HG02870 (cell line): ENCODE measurements at regions not wholly inside any gene's neighbourhood (a gene's known extent, or its start where the extent isn't known, plus 50 kb on each side); places are given as distances from the start of the nearest gene placed in this dataset.
A peak's percentile ranks its signal among the peaks of the same experiment; 100 is the strongest.

ENCODE experiments used
- ATAC-seq: cut with Tn5 transposase; IDR thresholded peaks from one replicate; pipeline ENCODE4 v1.9.1; 2021; ENCODE audit warnings: mild to moderate bottlenecking, moderate library complexity; ENCODE audit not compliant: unreplicated experiment

- ATAC-seq = no peak
These were observed 136.2 kb upstream of the KCNH7 start for GRCh38 chr2:162974771-162975170.

- peak; percentile 62 for ATAC-seq
These were observed 133.8 kb upstream of the KCNH7 start for GRCh38 chr2:162972383-162972782.

GRCh38 chr2:162968306-162968705, 129.7 kb upstream of the KCNH7 start:
- ATAC-seq = no peak

- no peak for ATAC-seq
These were observed 129.2 kb upstream of the KCNH7 start for GRCh38 chr2:162967811-162968210.

GRCh38 chr2:162967147-162967546, 128.6 kb upstream of the KCNH7 start:
- no peak for ATAC-seq

- no peak for ATAC-seq
These were observed 126.6 kb upstream of the KCNH7 start for GRCh38 chr2:162965191-162965590.

- no peak for ATAC-seq
These were observed 125.9 kb upstream of the KCNH7 start for GRCh38 chr2:162964513-162964912.

- ATAC-seq = no peak
These were observed 124.6 kb upstream of the KCNH7 start for GRCh38 chr2:162963156-162963555.

- no peak for ATAC-seq
These were observed 107.2 kb upstream of the KCNH7 start for GRCh38 chr2:162945785-162946184.

GRCh38 chr2:162938387-162938786, 99.8 kb upstream of the KCNH7 start:
- ATAC-seq = no peak

- no peak for ATAC-seq
These were observed 95.6 kb upstream of the KCNH7 start for GRCh38 chr2:162934191-162934590.

GRCh38 chr2:162932416-162932815, 93.8 kb upstream of the KCNH7 start:
- no peak for ATAC-seq

- ATAC-seq = no peak
These were observed 91.0 kb upstream of the KCNH7 start for GRCh38 chr2:162929571-162929970.

GRCh38 chr2:162928356-162928755, 89.8 kb upstream of the KCNH7 start:
- no peak for ATAC-seq

GRCh38 chr2:162926907-162927306, 88.3 kb upstream of the KCNH7 start:
- ATAC-seq = no peak

GRCh38 chr2:162926501-162926900, 87.9 kb upstream of the KCNH7 start:
- ATAC-seq = no peak

- ATAC-seq = no peak
These were observed 87.0 kb upstream of the KCNH7 start for GRCh38 chr2:162925595-162925994.

- ATAC-seq = no peak
These were observed 80.5 kb upstream of the KCNH7 start for GRCh38 chr2:162919111-162919510.

GRCh38 chr2:162917626-162918025, 79.1 kb upstream of the KCNH7 start:
- no peak for ATAC-seq

GRCh38 chr2:162916286-162916801, 77.8 kb upstream of the KCNH7 start:
- no peak for ATAC-seq

- ATAC-seq = no peak
These were observed 77.3 kb upstream of the KCNH7 start for GRCh38 chr2:162915858-162916257.

GRCh38 chr2:162914161-162914560, 75.6 kb upstream of the KCNH7 start:
- no peak for ATAC-seq

GRCh38 chr2:162912787-162913186, 74.2 kb upstream of the KCNH7 start:
- ATAC-seq = no peak

GRCh38 chr2:162908567-162908966, 70.0 kb upstream of the KCNH7 start:
- ATAC-seq = no peak
